K562 (cell line): ENCODE measurements at regions not wholly inside any gene's neighbourhood (a gene's known extent, or its start where the extent isn't known, plus 50 kb on each side); places are given as distances from the start of the nearest gene placed in this dataset.

Source experiments
- ARID3A ChIP-seq: IDR thresholded peaks from 2 replicates; pipeline ENCODE4 v1.6.1; 2012; ENCODE audit warnings: low read depth, low read length, improper control_type of control experiment, borderline replicate concordance
- BCOR ChIP-seq: fragments of 450-650 bp; IDR thresholded peaks from 2 replicates; pipeline ENCODE4 v1.6.1; 2016
- DDX20 ChIP-seq: fragments of 450-650 bp; IDR thresholded peaks from 2 replicates; pipeline ENCODE4 v1.6.1; 2016; ENCODE audit warnings: missing genetic modification characterization, low read depth, mild to moderate bottlenecking, missing compliant biosample characterization, moderate library complexity
- ELF4 ChIP-seq: fragments of 450-650 bp; formaldehyde crosslinking; IDR thresholded peaks from 2 replicates; pipeline ENCODE4 v1.4.0; 2022; ENCODE audit warnings: missing genetic modification characterization
- FIP1L1 ChIP-seq: fragments of 200-400 bp; formaldehyde crosslinking; IDR thresholded peaks from 2 replicates; pipeline ENCODE4 v1.6.1; 2018; ENCODE audit warnings: mild to moderate bottlenecking, low read depth, low read length; ENCODE audit not compliant: poor library complexity, severe bottlenecking
- FOXJ3 ChIP-seq: sonication (generic); formaldehyde crosslinking; IDR thresholded peaks from 2 replicates; pipeline ENCODE4 v1.4.0; 2020; ENCODE audit warnings: mild to moderate bottlenecking, missing genetic modification reagents
- GABPB1 ChIP-seq: sonication (generic); formaldehyde crosslinking; IDR thresholded peaks from 2 replicates; pipeline ENCODE4 v1.8.0; 2022; ENCODE audit warnings: mild to moderate bottlenecking, missing genetic modification reagents
- HMGN3 ChIP-seq: IDR thresholded peaks from 2 replicates; pipeline ENCODE4 v1.6.1; 2011; ENCODE audit warnings: borderline replicate concordance, low read depth, mild to moderate bottlenecking, mixed read lengths, low read length; ENCODE audit not compliant: insufficient read length; ENCODE audit errors: extremely low read depth
- NFIC ChIP-seq: fragments of 450-650 bp; IDR thresholded peaks from 2 replicates; pipeline ENCODE4 v1.6.1; 2017; ENCODE audit warnings: mild to moderate bottlenecking, inconsistent platforms
- PKNOX1 ChIP-seq: fragments of 450-650 bp; IDR thresholded peaks from 2 replicates; pipeline ENCODE4 v1.6.1; 2016
- PRMT5 ChIP-seq: sonication (generic); formaldehyde crosslinking; IDR thresholded peaks from 2 replicates; pipeline ENCODE4 v1.5.0; 2020; ENCODE audit warnings: missing genetic modification reagents
- RUNX1 ChIP-seq: sonication (generic); IDR thresholded peaks from 2 replicates; pipeline ENCODE4 v1.6.1; 2016; ENCODE audit warnings: antibody characterized with exemption, low read depth
- SNRNP70 ChIP-seq: fragments of 200-400 bp; formaldehyde crosslinking; optimal IDR thresholded peaks from 2 replicates; pipeline ENCODE3; 2017; ENCODE audit warnings: low read depth, low read length
- TAF9B ChIP-seq: fragments of 450-650 bp; IDR thresholded peaks from 2 replicates; pipeline ENCODE4 v1.6.1; 2018; ENCODE audit warnings: mild to moderate bottlenecking; ENCODE audit not compliant: partially characterized antibody
- TCFL5 ChIP-seq: fragments of 250-450 bp; sonication (Bioruptor Pico); conservative IDR thresholded peaks from 2 replicates; pipeline ENCODE4 v1.6.1; 2021; ENCODE audit warnings: mild to moderate bottlenecking, moderate library complexity, matching md5 sums
- ZNF239 ChIP-seq: fragments of 250-450 bp; sonication (Bioruptor Pico); IDR thresholded peaks from 2 replicates; pipeline ENCODE4 v1.4.0; 2020; ENCODE audit warnings: mild to moderate bottlenecking
- TF ChIP-seq, protein P1 (sequence below): sonication (generic); formaldehyde crosslinking; IDR thresholded peaks from 2 replicates; pipeline ENCODE4 v1.8.1; 2023; ENCODE audit warnings: mild to moderate bottlenecking, missing genetic modification reagents
- TF ChIP-seq, protein P2 (sequence below), 2 experiments: fragments of 200-800 bp in 1 of 2; sonication (Bioruptor generic) in 1 of 2; sonication (generic) in 1 of 2; formaldehyde crosslinking in 1 of 2; IDR thresholded peaks in 1 of 2; conservative IDR thresholded peaks in 1 of 2; 2 replicates each; pipeline versions ENCODE4 v1.5.0 to v1.6.1; 2016 to 2020; ENCODE audit warnings: missing compliant biosample characterization in 1 of 2, missing genetic modification characterization in 1 of 2, missing genetic modification reagents in 1 of 2
- TF ChIP-seq, protein P3 (sequence below): sonication (generic); formaldehyde crosslinking; IDR thresholded peaks from 2 replicates; pipeline ENCODE4 v1.8.0; 2022; ENCODE audit warnings: missing genetic modification reagents, mild to moderate bottlenecking, moderate library complexity, borderline replicate concordance

- no peak for TF ChIP-seq ARID3A
- TF ChIP-seq, protein P1, sequence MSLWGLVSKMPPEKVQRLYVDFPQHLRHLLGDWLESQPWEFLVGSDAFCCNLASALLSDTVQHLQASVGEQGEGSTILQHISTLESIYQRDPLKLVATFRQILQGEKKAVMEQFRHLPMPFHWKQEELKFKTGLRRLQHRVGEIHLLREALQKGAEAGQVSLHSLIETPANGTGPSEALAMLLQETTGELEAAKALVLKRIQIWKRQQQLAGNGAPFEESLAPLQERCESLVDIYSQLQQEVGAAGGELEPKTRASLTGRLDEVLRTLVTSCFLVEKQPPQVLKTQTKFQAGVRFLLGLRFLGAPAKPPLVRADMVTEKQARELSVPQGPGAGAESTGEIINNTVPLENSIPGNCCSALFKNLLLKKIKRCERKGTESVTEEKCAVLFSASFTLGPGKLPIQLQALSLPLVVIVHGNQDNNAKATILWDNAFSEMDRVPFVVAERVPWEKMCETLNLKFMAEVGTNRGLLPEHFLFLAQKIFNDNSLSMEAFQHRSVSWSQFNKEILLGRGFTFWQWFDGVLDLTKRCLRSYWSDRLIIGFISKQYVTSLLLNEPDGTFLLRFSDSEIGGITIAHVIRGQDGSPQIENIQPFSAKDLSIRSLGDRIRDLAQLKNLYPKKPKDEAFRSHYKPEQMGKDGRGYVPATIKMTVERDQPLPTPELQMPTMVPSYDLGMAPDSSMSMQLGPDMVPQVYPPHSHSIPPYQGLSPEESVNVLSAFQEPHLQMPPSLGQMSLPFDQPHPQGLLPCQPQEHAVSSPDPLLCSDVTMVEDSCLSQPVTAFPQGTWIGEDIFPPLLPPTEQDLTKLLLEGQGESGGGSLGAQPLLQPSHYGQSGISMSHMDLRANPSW (CRISPR knock-in tag), result no peak
- no peak for TF ChIP-seq BCOR
- TF ChIP-seq TCFL5, result no peak
- TF ChIP-seq SNRNP70, result no peak
- 0 out of 2 replicates have a peak, but pooled peaks have one; percentile 41 for TF ChIP-seq PRMT5 (CRISPR knock-in tag)
- TF ChIP-seq GABPB1 (CRISPR knock-in tag), result peak; percentile 72
- no peak for TF ChIP-seq ELF4
- TF ChIP-seq, protein P2, sequence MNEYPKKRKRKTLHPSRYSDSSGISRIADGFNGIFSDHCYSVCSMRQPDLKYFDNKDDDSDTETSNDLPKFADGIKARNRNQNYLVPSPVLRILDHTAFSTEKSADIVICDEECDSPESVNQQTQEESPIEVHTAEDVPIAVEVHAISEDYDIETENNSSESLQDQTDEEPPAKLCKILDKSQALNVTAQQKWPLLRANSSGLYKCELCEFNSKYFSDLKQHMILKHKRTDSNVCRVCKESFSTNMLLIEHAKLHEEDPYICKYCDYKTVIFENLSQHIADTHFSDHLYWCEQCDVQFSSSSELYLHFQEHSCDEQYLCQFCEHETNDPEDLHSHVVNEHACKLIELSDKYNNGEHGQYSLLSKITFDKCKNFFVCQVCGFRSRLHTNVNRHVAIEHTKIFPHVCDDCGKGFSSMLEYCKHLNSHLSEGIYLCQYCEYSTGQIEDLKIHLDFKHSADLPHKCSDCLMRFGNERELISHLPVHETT (CRISPR knock-in tag; conservative IDR thresholded peaks at IDR 0.05 in 1 of 2, IDR thresholded peaks at IDR 0.05 in 1 of 2), result 0 out of 4 replicates have a peak, but pooled peaks of 1 of the 2 experiments have one; percentile 46
- TF ChIP-seq, protein P3, sequence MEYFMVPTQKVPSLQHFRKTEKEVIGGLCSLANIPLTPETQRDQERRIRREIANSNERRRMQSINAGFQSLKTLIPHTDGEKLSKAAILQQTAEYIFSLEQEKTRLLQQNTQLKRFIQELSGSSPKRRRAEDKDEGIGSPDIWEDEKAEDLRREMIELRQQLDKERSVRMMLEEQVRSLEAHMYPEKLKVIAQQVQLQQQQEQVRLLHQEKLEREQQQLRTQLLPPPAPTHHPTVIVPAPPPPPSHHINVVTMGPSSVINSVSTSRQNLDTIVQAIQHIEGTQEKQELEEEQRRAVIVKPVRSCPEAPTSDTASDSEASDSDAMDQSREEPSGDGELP (CRISPR knock-in tag), result peak; percentile 87; the same call in 1 of the 2 replicates
- TF ChIP-seq FIP1L1, result peak; percentile 17
- TF ChIP-seq RUNX1, result no peak
- no peak for TF ChIP-seq DDX20 (tag)
- TF ChIP-seq FOXJ3, result no peak
- no peak for TF ChIP-seq ZNF239
- TF ChIP-seq HMGN3, result peak; percentile 23
- TF ChIP-seq TAF9B, result peak; percentile 31
- TF ChIP-seq PKNOX1, result no peak
- TF ChIP-seq NFIC, result peak; percentile 49; the same call in 1 of the 2 replicates
Observed at GRCh38 chr13:50123862-50124535, 108.8 kb downstream of the KCNRG start (continued).
